Peyer's patch (tissue), 4 donors: ENCODE measurements at regions not wholly inside any gene's neighbourhood (a gene's known extent, or its start where the extent isn't known, plus 50 kb on each side); places are given as distances from the start of the nearest gene placed in this dataset.

ENCODE experiments used
- POLR2A ChIP-seq, 2 donors: fragments of 450-650 bp; IDR thresholded peaks; one replicate each; pipeline ENCODE4 v1.5.1; 2017; ENCODE audit warnings: antibody characterized with exemption in 2 of 2, mild to moderate bottlenecking in 2 of 2, moderate library complexity in 2 of 2
- TF ChIP-seq, protein P1 (sequence below), 6 experiments: fragments of 450-650 bp in 4 of 6; fragments of 200-600 bp in 2 of 6; sonication (generic) in 1 of 6; IDR thresholded peaks; one replicate each; pipeline ENCODE4 v1.5.1; 2017 to 2019; ENCODE audit warnings: antibody characterized with exemption in 6 of 6, mild to moderate bottlenecking in 3 of 6, moderate library complexity in 1 of 6

DNA sequence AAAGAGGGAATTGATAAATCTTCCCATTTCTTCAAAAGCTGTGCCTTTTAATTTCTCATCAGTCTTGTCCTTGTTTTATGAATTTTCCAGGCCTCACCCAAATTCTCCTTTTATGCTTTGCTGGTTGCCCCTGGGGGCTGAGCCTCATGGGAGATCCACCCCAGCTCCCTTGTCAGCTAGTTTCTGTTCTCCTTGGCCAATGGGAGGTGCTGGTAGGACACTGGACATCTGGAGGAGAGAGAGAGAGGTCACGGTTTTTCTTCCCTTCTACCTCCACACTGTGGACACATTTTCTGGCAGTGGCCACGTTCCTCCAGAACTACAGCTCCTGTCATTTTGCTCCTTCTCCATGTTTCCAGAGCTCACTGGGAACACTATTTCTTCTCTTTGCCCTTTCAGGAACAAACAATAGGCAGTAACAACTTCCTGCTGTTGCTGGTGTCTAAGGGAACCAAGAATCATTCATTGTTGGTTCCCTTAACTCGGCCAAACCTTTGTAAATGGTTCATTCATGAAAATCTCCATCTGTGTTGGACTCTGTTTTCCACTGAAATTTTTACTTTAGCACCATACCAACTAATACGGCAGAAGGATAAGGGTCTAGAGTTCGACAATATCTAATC is 334.5 kb downstream of the GPAT3 start:
- TF ChIP-seq POLR2A (IDR thresholded peaks at IDR 0.05), result no peak
- TF ChIP-seq, protein P1, sequence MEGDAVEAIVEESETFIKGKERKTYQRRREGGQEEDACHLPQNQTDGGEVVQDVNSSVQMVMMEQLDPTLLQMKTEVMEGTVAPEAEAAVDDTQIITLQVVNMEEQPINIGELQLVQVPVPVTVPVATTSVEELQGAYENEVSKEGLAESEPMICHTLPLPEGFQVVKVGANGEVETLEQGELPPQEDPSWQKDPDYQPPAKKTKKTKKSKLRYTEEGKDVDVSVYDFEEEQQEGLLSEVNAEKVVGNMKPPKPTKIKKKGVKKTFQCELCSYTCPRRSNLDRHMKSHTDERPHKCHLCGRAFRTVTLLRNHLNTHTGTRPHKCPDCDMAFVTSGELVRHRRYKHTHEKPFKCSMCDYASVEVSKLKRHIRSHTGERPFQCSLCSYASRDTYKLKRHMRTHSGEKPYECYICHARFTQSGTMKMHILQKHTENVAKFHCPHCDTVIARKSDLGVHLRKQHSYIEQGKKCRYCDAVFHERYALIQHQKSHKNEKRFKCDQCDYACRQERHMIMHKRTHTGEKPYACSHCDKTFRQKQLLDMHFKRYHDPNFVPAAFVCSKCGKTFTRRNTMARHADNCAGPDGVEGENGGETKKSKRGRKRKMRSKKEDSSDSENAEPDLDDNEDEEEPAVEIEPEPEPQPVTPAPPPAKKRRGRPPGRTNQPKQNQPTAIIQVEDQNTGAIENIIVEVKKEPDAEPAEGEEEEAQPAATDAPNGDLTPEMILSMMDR (IDR thresholded peaks at IDR 0.05), result no peak
